ENCODE measurements at regions not wholly inside any gene's neighbourhood (a gene's known extent, or its start where the extent isn't known, plus 50 kb on each side); places are given as distances from the start of the nearest gene placed in this dataset.

GRCh38 chr1:87979079-87979478 lies 650.4 kb downstream of the LMO4 start:
- no peak for TF ChIP-seq ISL1 (CRISPR knock-in tag; IDR thresholded peaks at IDR 0.05)
- no peak for TF ChIP-seq ARNTL (CRISPR knock-in tag; IDR thresholded peaks at IDR 0.05; ENCODE audit: borderline replicate concordance, low read depth)
- no peak for TF ChIP-seq PATZ1 (CRISPR knock-in tag; IDR thresholded peaks at IDR 0.05; ENCODE audit: borderline replicate concordance)
- TF ChIP-seq CSRNP3 (CRISPR knock-in tag; IDR thresholded peaks at IDR 0.05), result no peak
- TF ChIP-seq RARB (CRISPR knock-in tag; IDR thresholded peaks at IDR 0.05), result no peak
- TF ChIP-seq SNAI2 (CRISPR knock-in tag; IDR thresholded peaks at IDR 0.05), result no peak
- no peak for TF ChIP-seq ZNF565 (CRISPR knock-in tag; conservative IDR thresholded peaks at IDR 0.05; ENCODE audit: low read depth)
- TF ChIP-seq, protein P1, sequence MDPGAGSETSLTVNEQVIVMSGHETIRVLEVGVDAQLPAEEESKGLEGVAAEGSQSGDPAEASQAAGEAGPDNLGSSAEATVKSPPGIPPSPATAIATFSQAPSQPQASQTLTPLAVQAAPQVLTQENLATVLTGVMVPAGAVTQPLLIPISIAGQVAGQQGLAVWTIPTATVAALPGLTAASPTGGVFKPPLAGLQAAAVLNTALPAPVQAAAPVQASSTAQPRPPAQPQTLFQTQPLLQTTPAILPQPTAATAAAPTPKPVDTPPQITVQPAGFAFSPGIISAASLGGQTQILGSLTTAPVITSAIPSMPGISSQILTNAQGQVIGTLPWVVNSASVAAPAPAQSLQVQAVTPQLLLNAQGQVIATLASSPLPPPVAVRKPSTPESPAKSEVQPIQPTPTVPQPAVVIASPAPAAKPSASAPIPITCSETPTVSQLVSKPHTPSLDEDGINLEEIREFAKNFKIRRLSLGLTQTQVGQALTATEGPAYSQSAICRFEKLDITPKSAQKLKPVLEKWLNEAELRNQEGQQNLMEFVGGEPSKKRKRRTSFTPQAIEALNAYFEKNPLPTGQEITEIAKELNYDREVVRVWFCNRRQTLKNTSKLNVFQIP (CRISPR knock-in tag; IDR thresholded peaks at IDR 0.05; ENCODE audit: borderline replicate concordance, low read depth), result no peak
- no peak for TF ChIP-seq PPARA (CRISPR knock-in tag; IDR thresholded peaks at IDR 0.05; ENCODE audit: borderline replicate concordance)
- no peak for TF ChIP-seq ZFP30 (CRISPR knock-in tag; IDR thresholded peaks at IDR 0.05)
- TF ChIP-seq ZFP3 (CRISPR knock-in tag; IDR thresholded peaks at IDR 0.05), result no peak
- no peak for TF ChIP-seq ZC3H10 (CRISPR knock-in tag; IDR thresholded peaks at IDR 0.05)
